Hippocampal formation (tissue), 2 donors: ENCODE measurements at regions not wholly inside any gene's neighbourhood (a gene's known extent, or its start where the extent isn't known, plus 50 kb on each side); places are given as distances from the start of the nearest gene placed in this dataset.

Source experiments
- DNase-seq, 2 donors: peaks; one replicate each; lab custom pipeline; 2025; lab: John Stamatoyannopoulos, UW

- no peak for DNase-seq
Measured at GRCh38 chr6:48912503-48912902, 550.5 kb downstream of the MMUT start.

DNA sequence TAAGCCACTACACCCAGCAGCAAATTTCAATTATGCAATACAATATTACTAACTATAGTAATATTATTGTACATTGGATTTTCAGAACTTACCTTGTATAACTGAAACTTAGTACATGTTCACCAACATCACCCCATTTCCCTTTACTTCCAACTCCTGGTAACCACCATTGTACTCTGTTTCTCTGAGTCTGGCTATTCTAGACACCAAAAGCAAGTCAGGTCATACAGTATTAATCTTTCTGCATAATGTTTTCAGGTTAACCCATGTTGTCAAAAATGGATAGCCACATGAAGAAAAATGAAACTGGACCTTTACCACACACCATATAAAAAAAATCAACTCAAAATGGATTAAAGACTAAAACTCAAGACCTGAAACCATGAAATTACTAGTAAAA lies 558.2 kb downstream of the MMUT start:
- no peak for DNase-seq

- no peak for DNase-seq
Measured at GRCh38 chr6:48894469-48894868, 568.6 kb downstream of the MMUT start.

DNA sequence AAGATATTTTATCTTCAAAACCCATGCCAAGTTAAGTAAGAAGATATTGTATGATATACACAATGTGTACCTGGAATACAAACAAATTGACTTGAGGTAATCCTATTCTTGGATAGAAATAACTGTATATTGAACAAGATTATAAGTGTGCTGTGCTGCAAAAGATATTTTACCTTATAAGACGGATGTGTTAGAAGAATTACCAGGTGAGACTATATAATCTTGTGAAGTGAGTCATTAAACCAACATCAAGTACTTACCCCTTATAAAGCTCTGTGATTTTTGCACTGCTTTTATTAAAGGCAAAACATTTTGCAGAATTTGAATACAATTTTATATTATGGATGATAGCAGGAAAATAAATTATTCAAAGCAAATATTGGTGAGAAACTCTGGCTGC lies 570.0 kb downstream of the MMUT start:
- no peak for DNase-seq

DNA sequence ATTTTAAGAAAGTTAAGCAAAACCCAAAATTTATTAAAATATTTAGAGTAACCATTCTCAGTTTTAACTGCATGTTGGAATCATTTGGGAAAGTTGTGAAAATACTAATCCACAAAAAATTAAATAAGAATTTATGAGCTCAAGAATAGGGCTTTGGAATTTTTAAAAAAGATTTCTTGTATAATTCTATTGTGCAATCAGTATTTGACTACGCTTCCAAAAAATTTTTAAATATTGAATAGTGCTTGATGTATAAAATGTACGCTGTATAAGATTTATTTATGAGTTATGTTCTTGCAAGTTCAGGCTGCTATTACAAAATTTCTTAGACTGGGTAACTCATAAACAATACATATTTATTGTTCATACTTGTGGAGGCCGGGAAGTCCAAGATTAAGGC lies 571.7 kb downstream of the MMUT start:
- no peak for DNase-seq

DNA sequence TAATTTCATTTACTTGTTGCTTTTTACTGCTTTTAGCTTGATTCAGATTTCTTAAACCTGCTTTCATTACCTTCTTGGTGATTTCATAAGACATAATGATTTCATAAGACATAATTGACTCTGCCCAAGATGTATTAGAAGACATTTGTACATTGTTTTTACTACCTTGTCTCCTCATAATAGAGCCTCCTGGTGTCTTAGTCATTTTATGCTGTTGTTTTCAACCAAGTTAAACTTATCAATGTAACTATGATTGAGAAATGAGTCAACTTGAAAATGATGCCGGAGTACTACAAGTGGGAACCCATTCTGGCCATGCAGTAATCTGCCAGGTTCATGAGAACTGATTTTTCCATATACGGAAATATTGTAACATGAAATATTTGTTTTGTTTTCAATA lies 573.6 kb downstream of the MMUT start:
- DNase-seq = no peak

DNA sequence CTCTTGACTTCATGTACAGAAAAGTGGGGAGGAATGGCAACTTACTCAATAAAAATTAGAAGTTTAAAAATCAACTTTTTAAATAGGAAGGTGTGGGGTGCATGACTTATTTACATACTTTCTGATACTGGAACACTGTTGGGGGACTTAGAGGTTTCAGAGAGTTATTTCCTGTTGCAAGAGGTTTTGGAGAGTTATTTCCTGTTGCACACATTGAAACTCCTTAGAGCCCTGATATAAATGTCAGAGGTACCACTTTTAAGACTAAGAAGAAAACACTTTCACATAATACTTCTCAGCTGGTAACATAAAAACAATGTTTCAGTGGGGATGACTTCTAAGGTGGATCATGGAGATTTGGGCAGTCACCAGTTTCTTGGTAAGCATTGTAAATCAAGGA lies 579.9 kb downstream of the MMUT start:
- DNase-seq = no peak

DNA sequence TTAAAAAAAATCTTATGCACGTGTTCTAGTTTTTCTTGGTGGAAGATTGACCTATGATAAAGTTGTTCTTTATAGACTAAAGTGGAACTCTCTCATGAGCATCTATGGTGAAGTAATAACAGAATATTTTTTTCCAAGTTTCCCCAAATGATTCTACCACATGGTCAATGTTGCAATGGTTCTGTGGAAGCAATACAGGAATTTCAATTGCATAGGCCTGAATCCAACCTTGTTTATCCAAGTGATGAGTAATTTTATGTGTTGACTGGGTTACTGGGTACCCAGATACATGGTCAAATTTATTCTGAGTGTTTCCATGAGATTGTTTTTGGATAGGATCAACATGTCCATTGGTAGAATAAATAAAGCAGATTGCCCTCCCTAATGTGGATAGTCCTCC lies 581.5 kb downstream of the MMUT start:
- no peak for DNase-seq

DNA sequence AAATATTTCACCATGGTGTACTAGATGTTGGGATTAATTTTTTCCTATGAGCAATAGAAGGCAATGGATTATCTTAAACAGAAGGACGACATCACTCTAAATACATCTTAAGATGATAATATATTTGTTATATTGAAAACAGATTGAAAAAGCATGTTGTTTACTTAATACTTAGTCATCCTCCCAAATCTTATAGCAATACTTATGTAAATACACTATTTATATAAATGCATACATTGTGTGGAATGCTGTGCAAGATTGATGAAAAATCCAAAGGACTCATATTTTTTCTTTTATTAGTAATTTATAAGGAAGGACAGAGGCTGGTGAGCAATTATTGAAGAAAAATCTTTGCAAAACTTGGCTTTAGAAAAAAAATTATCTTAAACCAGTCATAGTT lies 593.5 kb downstream of the MMUT start:
- DNase-seq = no peak

DNA sequence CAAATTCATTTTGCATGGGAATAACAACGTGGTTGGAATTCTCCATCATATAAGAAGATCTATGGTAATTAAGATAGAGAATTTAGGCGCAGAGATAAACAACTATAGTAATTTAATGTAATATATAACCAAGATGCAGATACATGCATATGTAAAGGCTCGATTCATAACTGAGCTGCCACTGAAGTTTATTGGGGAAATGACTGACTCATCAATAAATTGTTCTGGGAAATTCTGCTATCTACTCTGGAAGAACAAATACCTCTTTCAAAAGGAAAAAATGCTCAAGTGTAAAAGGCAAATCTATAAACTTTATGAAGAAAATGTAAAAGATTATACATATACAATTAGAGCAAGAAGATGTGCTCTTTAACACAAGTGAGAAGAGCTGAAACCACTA lies 596.4 kb downstream of the MMUT start:
- DNase-seq = no peak

DNA sequence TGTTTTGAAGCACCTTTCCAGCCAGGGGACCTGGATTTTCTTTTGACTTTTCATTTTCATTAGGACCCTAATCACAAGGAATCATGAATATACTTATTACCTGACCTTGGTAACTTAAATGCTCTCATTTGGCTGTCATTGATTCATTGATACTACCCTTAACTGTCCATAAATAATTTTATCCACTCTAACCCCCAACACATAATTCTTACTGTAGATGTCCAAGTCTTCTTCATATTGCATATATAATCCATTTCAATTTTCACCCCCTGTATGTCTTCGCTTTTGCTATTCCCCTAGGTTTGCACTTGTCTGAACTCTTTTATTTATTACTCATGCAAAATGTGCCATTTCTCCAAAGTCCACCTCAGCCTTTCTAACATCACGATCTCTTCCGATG lies 602.9 kb downstream of the MMUT start:
- DNase-seq = no peak

DNA sequence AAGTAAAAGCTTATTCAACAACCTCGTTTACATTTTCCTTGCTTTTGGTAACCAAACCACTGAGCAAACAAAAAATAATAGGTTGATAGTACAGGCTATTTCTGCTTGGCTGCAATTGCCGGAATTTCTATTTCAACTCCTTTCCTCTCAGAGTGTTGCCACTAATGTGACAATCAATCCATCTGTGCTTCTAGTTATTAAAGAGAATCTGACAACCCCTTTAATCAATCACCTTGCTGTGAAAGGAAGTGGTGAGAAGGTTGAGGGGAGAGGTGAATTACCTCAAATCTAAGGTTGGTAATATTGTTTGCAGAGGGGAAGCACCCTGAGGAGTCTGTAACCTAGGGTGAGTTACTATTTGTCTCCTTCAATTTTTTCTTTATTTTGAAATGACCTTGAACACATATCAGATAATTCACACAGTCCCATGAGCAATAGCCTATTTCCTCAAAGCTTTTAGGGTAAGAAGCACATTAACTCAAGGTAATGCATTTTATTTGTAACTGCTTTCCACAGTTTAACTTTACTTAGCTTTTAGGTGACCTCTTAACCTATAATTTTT lies 603.4 kb downstream of the MMUT start:
- no peak for DNase-seq

GRCh38 chr6:48845219-48845618 lies 617.8 kb downstream of the MMUT start:
- no peak for DNase-seq

DNA sequence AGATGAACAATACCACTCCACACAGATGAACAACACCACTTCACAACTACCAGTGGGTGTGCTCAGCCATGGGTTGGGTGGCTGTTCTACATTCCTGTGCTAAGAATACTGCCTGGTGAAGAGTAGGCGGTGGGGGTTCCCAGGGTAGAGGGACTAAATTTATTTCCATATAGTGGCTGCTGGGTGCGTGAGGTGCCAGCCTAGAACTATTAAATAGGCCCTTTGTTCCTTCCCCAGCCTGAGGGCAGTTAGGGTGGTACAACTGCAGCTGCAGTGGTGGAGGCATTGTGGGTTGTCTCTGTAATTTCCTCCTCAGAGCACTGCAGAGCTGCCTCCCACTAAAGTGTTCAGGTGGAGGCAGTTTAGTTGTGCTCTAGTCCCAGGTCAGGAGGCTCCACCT lies 618.4 kb downstream of the MMUT start:
- no peak for DNase-seq

- no peak for DNase-seq
Measured at GRCh38 chr6:48840896-48841295, 622.2 kb downstream of the MMUT start.

- no peak for DNase-seq
Measured at GRCh38 chr6:48839206-48839605, 623.8 kb downstream of the MMUT start.

GRCh38 chr6:48837744-48838143 lies 625.3 kb downstream of the MMUT start:
- DNase-seq = no peak

DNA sequence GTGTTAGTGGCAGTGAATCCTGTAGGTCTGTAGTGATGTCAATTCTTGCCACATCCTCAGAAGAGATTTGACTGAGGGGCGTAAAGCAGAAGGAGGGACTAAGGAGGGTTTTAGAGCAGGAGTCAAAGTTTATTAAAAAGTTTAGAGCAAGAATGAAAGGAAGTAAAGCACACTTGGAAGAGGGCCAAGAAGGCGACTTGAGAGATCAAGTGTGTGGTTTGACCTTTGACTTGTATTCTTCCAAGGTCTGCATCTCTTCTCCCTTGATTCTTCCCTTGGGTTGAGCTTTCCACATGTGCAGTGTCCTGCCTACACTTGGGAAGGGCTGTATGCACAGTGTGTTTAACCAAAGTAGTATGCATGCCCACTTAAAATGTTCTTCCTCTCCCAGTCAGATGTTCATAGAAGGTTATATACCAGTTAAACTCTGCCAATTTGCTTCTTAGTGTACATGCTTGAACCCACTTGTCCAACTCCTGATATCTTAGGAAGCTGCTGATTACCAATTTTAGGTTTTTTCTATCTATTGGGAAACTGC lies 627.6 kb downstream of the MMUT start:
- DNase-seq = no peak

DNA sequence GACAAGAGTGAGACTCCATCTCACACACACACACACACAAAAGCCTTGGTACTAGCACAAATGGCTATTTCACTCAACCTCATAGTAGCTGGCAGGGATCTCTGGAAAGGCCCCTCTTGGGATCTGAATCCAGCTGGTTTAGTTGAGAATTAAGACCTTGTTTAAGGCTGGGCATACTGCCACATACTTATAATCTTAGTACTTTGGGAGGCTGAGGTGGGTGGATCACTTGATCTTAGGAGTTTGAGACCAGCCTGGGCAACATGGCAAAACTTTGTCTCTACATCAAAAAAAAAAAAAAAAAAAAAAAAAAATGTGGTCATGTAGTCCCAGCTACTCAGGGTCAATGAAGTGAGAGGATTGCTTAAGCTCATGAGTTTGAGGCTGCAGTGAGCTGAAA lies 628.3 kb downstream of the MMUT start:
- DNase-seq = no peak

- no peak for DNase-seq
Measured at GRCh38 chr6:48833916-48834315, 629.1 kb downstream of the MMUT start.

DNA sequence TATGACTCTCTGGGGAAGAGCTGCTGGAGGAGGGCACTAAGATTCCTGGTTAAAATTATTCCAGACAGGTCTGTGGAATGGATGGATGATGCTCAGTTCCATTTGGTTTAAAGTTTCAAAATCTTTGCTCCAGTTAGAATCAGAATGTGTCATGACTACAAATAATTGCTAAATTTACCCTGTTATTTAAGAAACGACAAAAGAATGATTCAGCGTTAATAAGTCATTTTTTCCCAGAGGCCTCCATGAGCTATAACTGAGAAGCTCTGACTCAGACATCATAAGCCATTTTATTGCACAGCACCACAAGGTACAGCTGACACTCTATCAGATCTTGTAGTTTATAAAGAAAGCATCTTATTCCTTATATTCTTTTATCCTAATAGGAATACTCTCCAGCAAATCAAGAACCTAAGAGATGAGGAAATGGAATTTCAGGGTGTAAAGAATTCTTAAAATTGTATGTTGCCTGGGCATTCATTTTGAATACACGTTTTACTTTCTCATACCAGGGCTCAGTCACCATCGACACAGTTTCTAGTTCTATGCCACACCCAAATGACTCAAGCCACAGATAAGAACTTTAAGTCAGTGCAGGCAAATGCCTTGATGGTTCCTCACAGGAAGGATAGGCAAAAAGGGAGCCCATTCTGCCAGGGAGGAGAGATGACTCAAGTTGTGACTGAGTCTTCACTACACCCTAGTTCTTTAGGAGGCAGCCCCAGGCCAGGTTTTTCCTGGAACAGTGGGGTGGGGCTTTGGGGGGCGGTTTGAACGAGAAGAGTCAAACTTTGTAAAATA lies 636.0 kb downstream of the MMUT start:
- DNase-seq = no peak

DNA sequence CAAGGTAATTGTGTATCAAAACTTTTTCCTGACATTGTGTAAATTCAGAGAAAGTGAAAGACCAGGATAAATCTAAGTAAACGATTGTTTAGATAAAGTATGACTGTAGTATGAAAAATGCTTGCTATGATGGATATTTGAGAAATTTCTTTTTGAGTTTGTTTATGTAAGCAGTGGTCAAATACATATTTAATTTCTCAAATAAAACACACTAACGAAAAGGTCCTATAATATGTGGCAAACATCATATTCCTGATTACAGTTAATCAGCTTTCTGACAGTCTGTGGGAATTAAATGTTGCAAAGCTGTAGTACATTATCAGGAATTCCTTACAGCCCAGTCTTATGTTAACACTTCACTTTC lies 636.9 kb downstream of the MMUT start:
- no peak for DNase-seq

DNA sequence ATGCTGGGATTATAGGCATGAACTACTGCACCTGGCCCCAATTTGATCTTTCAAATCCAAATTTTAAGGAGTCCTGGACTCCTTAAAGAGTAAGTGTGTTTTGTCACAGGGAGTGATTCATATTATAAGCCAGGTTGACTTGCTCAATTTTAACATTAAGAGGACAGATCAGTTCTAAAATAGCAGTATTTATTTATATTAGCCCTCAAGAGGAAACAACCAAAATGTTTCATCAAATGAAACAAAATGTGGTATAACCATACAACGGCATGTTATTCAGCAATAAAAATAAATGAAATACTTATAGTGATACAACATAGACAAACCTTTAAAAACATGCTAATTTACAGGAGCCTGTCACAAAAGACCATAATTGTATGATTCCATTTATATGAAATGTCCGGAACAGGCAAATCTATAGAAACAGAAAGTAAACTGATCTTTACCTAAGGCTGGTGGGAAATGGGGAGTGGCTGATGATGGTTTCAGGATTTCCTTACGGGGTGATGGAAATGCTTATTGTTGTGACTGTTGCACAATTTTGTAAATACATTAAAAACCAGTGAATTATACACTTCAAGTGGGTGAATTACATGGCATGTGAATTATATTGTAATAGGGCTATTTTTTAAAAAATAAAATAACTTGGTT lies 637.4 kb downstream of the MMUT start:
- no peak for DNase-seq
